ENCODE measurements at regions not wholly inside any gene's neighbourhood (a gene's known extent, or its start where the extent isn't known, plus 50 kb on each side); places are given as distances from the start of the nearest gene placed in this dataset.

- WGBS (ENCODE audit: insufficient coverage, insufficient replicate concordance, low lambda C conversion rate, missing lambda C conversion rate) = 0% methylated on average over 1 of the region's 1 CpG
- no peak for FAIRE-seq
- TF ChIP-seq CTCF (IDR thresholded peaks at IDR 0.05 in 2 of 3, conservative IDR thresholded peaks at IDR 0.05 in 1 of 3; ENCODE audit: control insufficient read depth in 2 of 3, extremely low read depth in 1 of 3, insufficient read depth in 1 of 3, low read depth in 3 of 3, low read length in 3 of 3) (no peak), JUND (IDR thresholded peaks at IDR 0.05; ENCODE audit: low read depth, low read length) (no peak), SIN3A (IDR thresholded peaks at IDR 0.05; ENCODE audit: low read depth, low read length) (no peak), HDAC6 (IDR thresholded peaks at IDR 0.05; ENCODE audit: unreplicated experiment) (no peak), ETV6 (conservative IDR thresholded peaks at IDR 0.05 in 1 of 2, IDR thresholded peaks at IDR 0.05 in 1 of 2; ENCODE audit: borderline replicate concordance in 1 of 2, low read depth in 1 of 2) (no peak), MEF2B (IDR thresholded peaks at IDR 0.05; ENCODE audit: partially characterized antibody, poor library complexity, severe bottlenecking) (no peak), TCF12 (IDR thresholded peaks at IDR 0.05; ENCODE audit: low read depth, low read length) (no peak), MEF2A (IDR thresholded peaks at IDR 0.05; ENCODE audit: insufficient read depth, low read depth, low read length) (no peak), MAX (IDR thresholded peaks at IDR 0.05; ENCODE audit: low read depth, low read length) (no peak), PKNOX1 (IDR thresholded peaks at IDR 0.05) (no peak), CBX5 (IDR thresholded peaks at IDR 0.05; ENCODE audit: low read depth) (no peak), POLR2AphosphoS2 (IDR thresholded peaks at IDR 0.05; ENCODE audit: low read depth, low read length) (no peak), ATF2 (IDR thresholded peaks at IDR 0.05; ENCODE audit: low read length) (no peak), RELB (IDR thresholded peaks at IDR 0.05; ENCODE audit: low read depth) (no peak), E4F1 (IDR thresholded peaks at IDR 0.05; ENCODE audit: borderline replicate concordance, partially characterized antibody) (no peak)
Observed at GRCh38 chr5:74184649-74185048, 455.9 kb downstream of the ENC1 start.

More at GRCh38 chr5:74184649-74185048, 455.9 kb downstream of the ENC1 start:
- DNase-seq (ENCODE audit: low read depth, low spot score) (no peak), ATAC-seq (no peak)
- RAD21 ChIA-PET (ENCODE audit: unreplicated experiment) = no interaction called here
- CTCF ChIA-PET = interaction anchor here (0.6 kb wide), 1 partner anchor 443 kb away, joined by 3 read pairs; no protein-coding TSS in a partner anchor
- no TSS peak for BruUV-seq (replicated peaks)
- Histone ChIP-seq H3K4me2 (ENCODE audit: control insufficient read depth, insufficient read depth) (no peak overlapping the region), H3K9ac (ENCODE audit: control insufficient read depth, insufficient read depth, low read length) (no peak overlapping the region), H3K79me2 (ENCODE audit: control insufficient read depth, insufficient read depth, low read length) (no peaks in the 10 kb centered on the region), H3K27ac (ENCODE audit: control insufficient read depth, insufficient read depth) (no peak overlapping the region), H3K4me1 (ENCODE audit: control insufficient read depth, insufficient read depth, low read length) (no peaks in the 10 kb centered on the region), H3K36me3 (ENCODE audit: control insufficient read depth in 2 of 2, insufficient read depth in 2 of 2, low read length in 1 of 2) (no peaks in the 10 kb centered on the region), H3K9me3 (replicated peaks; ENCODE audit: control insufficient read depth, insufficient read depth, low read length) (no peaks in the 10 kb centered on the region; the same call in 2 of the 3 replicates), H3K27me3 (replicated peaks in 1 of 2; ENCODE audit: control insufficient read depth in 2 of 2, insufficient read depth in 2 of 2, low read length in 1 of 2) (0 out of 4 replicates have a peak, but pooled peaks cover 0 to 2% of the 10 kb centered on the region in 2 experiments), H2AFZ (ENCODE audit: control insufficient read depth, low read depth, low read length) (no peak overlapping the region), H4K20me1 (ENCODE audit: control insufficient read depth, insufficient read depth) (no peaks in the 10 kb centered on the region), H3K4me3 (no peak overlapping the region)
- intact Hi-C loops (cut with micrococcal nuclease; ENCODE audit: unreplicated experiment) (no loop called here), in situ Hi-C loops (cut with MboI) (no loop called here)
- POLR2A ChIA-PET = no interaction called here
- SMC1A ChIA-PET (ENCODE audit: uncharacterized antibody, unreplicated experiment) = no interaction called here
